Stomach smooth muscle (tissue), 2 donors: ENCODE measurements at regions not wholly inside any gene's neighbourhood (a gene's known extent, or its start where the extent isn't known, plus 50 kb on each side); places are given as distances from the start of the nearest gene placed in this dataset.

Experiments used
- H3K27ac ChIP-seq: one replicate; pipeline ENCODE4 v1.7.0; 2013; ENCODE audit warnings: mild to moderate bottlenecking, low read length, inconsistent platforms
- H3K27me3 ChIP-seq, 2 donors: one replicate each; pipeline ENCODE4 v1.7.0; 2013; ENCODE audit warnings: low read length in 2 of 2; ENCODE audit not compliant: insufficient read depth in 2 of 2, control insufficient read depth in 1 of 2
- H3K36me3 ChIP-seq, 2 donors: one replicate each; pipeline ENCODE4 v1.7.0; 2013; ENCODE audit warnings: low read length in 2 of 2; ENCODE audit not compliant: control insufficient read depth in 2 of 2, insufficient read depth in 2 of 2
- H3K4me1 ChIP-seq: one replicate; pipeline ENCODE4 v1.7.0; 2013; ENCODE audit warnings: low read length; ENCODE audit not compliant: control insufficient read depth, insufficient read depth
- H3K4me3 ChIP-seq, 2 donors: one replicate each; pipeline ENCODE4 v1.7.0; 2013; ENCODE audit warnings: low read length in 2 of 2
- H3K9ac ChIP-seq, 2 donors: one replicate each; pipeline ENCODE4 v1.7.0; 2013; ENCODE audit warnings: low read length in 2 of 2, mild to moderate bottlenecking in 1 of 2
- H3K9me3 ChIP-seq, 2 donors: one replicate each; pipeline ENCODE4 v1.7.0; 2013; ENCODE audit warnings: low read length in 2 of 2; ENCODE audit not compliant: control insufficient read depth in 2 of 2
- donor health status: healthy.
- donor health status: Pancreatic carcinoma.

DNA sequence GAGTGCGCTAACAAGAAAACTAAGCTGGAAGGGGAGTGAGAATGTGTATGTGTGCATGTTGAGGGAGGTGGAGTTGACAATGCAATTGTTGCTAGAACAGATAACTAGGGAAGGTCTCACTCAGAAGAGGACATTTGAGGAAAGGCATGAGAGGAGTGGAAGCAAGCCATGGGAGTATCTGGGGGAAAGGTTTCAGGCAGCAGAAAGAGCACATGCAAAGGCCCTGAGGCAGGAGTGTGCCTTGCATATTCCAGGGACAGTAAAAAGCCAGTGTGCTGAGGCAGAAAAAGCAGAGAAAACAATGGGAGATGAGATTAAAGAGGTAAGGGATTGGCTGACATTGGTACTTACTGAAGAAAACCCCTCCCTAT, 149.6 kb upstream of the ADO start:
- Histone ChIP-seq H3K27me3 (peaks cover 0 to 2% of the 10 kb centered on the region in 2 donors), H3K36me3 (no peaks in the 10 kb centered on the region), H3K9ac (no peak overlapping the region), H3K9me3 (no peaks in the 10 kb centered on the region), H3K27ac (no peak overlapping the region), H3K4me3 (no peak overlapping the region), H3K4me1 (no peaks in the 10 kb centered on the region)

DNA sequence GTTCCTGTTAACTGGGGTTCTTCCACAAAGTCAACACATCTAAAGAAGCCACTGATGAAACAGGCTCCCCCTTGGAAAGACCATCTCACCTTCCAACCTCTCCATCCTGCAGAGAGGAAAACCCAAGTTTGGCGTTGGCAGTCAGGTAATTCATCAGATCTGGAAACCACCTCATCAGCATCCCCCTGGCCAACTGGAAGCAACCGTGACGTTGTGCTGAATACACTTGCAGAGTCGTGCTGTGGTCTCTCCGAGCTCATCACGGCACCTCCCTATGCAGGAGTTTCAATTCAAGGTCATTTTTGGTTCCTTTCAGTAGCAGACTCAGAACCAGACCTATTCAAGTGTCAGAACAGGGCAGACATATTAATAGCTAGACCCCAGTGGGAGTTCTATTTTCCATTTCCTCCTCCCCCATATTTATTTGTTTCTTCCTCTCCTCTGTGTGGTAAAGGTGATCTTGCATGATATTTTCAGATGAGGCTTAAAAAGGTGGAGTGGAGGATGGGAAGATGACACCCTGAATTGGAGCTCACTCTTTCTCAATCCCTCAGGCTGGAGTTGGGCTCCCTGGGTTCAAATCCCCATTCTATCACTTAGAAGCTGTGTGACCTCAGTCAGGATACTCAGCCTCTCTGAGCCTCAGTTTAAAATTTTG, 149.1 kb upstream of the ADO start:
- no peaks in the 10 kb centered on the region for H3K9me3 ChIP-seq
- H3K9ac ChIP-seq: no peak overlapping the region
- no peak overlapping the region for H3K4me3 ChIP-seq
- H3K4me1 ChIP-seq: no peaks in the 10 kb centered on the region
- H3K27me3 ChIP-seq: peaks cover 0 to 2% of the 10 kb centered on the region in 2 donors
- H3K27ac ChIP-seq: no peak overlapping the region
- no peaks in the 10 kb centered on the region for H3K36me3 ChIP-seq

DNA sequence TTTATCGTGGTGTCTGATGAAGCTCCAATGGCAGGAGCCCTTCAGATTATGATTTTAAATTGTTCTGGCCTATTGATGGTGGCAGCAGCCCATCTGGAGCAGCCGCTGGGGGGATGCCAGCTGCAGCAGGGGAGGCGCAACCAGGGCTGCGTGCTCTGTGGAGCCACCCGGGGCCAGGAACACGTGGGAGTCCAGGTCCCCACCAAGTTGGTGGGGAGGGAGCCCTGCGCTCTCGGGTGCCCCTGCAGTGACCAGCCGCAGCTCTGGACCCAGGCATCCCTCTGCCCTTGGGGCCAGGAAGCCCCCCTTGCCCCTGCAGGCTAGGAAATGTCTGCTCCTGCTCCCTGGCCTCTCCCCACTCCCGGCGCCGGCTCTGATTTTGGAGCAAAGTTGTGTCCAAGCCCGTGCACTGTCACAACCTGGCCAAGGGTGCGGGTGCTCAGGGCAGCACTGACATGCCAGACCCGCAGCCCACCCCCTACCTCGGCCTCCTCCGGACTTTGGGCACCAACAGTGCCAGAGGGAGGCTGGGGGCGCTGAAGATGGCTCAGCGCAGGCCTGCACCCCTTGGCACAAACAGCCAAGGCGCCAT, 147.2 kb upstream of the ADO start:
- no peak overlapping the region for H3K4me3 ChIP-seq
- H3K9ac ChIP-seq: no peak overlapping the region
- no peak overlapping the region for H3K27ac ChIP-seq
- H3K36me3 ChIP-seq: no peaks in the 10 kb centered on the region
- H3K27me3 ChIP-seq: peaks cover 0 to 2% of the 10 kb centered on the region in 2 donors
- H3K9me3 ChIP-seq: no peaks in the 10 kb centered on the region
- no peaks in the 10 kb centered on the region for H3K4me1 ChIP-seq

DNA sequence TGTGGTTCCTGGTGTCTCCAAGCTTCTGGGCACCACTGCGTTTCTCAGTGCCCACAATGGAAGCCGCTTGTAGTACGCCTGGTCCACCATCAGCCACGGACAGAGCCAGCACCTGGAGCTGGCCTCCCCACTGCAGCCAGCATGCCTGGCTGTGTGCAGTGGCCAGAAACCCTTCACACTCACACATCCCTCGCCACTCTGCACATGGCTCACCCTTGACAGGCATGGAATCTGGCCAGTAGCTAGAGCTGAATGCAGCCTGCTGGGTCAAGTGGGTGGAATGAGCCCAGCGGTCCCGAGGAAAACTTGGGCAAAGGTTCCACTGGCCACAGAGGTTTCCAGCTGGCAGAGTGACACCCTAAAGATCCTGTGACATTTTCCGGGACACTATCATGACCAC, 146.0 kb upstream of the ADO start:
- Histone ChIP-seq H3K9me3 (no peaks in the 10 kb centered on the region), H3K9ac (no peak overlapping the region), H3K36me3 (no peaks in the 10 kb centered on the region), H3K4me1 (no peaks in the 10 kb centered on the region), H3K27ac (no peak overlapping the region), H3K4me3 (no peak overlapping the region), H3K27me3 (peaks cover 0 to 2% of the 10 kb centered on the region in 2 donors)

DNA sequence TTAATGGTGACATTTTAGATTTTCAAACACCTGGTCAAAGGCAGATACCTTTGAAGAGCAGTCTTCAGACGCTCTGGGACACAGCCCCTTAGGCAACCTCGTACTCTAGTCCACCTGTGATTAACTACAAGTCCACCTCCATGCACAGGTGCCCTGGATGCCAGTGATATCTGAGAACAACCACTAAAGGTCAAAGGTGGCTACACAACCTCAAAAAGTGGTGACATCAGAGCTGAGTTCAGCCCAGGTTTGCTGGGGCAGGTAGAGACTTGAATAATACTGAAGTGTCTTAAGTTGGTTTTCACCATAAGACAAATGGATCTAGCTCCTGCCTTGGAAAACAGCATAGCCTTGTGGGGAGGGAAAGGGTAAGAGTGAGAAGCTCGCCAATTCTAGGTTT, 143.4 kb upstream of the ADO start:
- Histone ChIP-seq H3K4me1 (no peaks in the 10 kb centered on the region), H3K4me3 (no peak overlapping the region), H3K9me3 (no peaks in the 10 kb centered on the region), H3K27ac (no peak overlapping the region), H3K36me3 (no peaks in the 10 kb centered on the region), H3K9ac (no peak overlapping the region), H3K27me3 (peaks cover 0 to 2% of the 10 kb centered on the region in 2 donors)

DNA sequence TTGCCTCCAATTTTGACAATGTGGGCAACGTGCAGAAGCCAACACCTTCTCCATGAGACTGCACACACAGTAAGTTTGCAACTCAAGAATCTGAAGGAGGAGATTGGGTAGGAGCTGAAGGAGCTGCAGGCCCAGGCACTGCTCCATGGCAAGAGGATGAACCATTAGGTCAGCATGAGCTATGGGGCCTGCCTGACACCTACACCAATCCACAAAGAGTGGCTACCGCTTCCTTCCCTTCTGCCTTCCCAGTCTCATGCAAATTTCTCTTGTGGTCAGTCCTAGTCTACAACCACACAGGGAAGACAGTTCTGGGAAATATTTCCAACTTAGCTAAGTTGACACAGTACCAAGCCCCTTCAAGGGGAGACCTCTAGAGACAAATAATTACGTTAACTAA, 142.0 kb upstream of the ADO start:
- Histone ChIP-seq H3K36me3 (no peaks in the 10 kb centered on the region), H3K27me3 (peaks cover 0 to 2% of the 10 kb centered on the region in 2 donors), H3K4me3 (no peak overlapping the region), H3K4me1 (no peaks in the 10 kb centered on the region), H3K9ac (no peak overlapping the region), H3K9me3 (no peaks in the 10 kb centered on the region), H3K27ac (no peak overlapping the region)

DNA sequence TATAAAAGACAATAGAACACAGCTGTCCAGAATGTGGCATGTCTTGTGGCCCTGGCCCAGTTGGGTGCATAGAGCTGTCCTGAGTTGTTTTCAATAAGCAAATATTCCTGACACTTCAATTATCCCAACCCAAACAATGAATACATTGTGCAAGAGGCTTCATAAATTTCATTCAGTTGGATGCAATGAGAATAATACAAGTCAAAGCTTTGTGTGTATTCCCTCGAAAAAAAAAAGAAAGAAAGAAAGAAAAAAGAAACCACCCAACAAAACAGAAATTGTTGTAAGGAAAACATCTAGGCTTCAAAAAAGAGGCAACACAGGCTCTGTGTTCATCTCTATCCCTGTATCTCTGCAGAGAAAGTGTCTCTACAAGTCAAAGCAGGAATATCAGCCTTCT, 138.7 kb upstream of the ADO start:
- Histone ChIP-seq H3K4me3 (no peak overlapping the region), H3K27me3 (no peaks in the 10 kb centered on the region), H3K27ac (no peak overlapping the region), H3K9me3 (no peaks in the 10 kb centered on the region), H3K4me1 (no peaks in the 10 kb centered on the region), H3K9ac (no peak overlapping the region), H3K36me3 (no peaks in the 10 kb centered on the region)

DNA sequence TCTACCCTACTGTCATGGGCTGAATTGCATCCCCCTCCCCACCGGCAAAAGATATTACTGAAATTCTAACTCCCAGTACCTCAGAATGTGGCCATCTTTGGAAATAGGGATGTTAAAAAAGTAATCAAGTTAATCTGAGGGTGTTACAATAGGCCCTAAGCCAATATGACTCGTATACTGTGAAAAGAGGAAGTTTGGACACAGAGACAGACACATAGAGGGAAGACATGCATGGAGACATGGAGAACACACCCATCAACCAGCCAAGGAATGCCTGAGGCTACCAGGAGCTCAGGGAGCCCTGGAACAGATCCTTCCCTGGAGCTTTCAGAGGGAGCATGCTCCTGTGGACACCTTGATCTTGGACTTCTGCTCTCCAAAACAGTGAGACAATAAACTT, 138.2 kb upstream of the ADO start:
- H3K27ac ChIP-seq: no peak overlapping the region
- no peak overlapping the region for H3K4me3 ChIP-seq
- H3K9ac ChIP-seq: no peak overlapping the region
- no peaks in the 10 kb centered on the region for H3K4me1 ChIP-seq
- H3K27me3 ChIP-seq: no peaks in the 10 kb centered on the region
- no peaks in the 10 kb centered on the region for H3K36me3 ChIP-seq
- no peaks in the 10 kb centered on the region for H3K9me3 ChIP-seq

DNA sequence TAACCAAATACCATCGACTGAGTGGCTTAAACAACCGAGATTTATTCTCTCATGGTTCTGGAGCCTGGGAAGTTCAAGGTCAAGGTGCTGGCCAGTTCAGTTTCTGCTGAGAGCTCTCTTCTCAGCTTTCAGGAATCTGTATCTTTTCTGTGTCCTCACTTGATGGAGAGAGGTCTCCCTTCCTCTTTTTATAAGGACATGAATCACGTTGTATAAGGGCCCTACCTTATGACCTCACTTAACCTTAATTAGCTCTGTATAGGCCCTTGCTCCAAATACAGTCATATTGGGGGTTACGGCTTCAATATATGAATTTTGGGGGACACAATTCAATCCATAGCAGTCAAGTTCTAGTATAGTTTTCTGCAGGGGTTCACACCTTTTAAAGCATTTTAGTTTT, 135.2 kb upstream of the ADO start:
- Histone ChIP-seq H3K4me3 (no peak overlapping the region), H3K4me1 (no peaks in the 10 kb centered on the region), H3K27ac (no peak overlapping the region), H3K36me3 (no peaks in the 10 kb centered on the region), H3K9ac (no peak overlapping the region), H3K9me3 (no peaks in the 10 kb centered on the region), H3K27me3 (no peaks in the 10 kb centered on the region)

DNA sequence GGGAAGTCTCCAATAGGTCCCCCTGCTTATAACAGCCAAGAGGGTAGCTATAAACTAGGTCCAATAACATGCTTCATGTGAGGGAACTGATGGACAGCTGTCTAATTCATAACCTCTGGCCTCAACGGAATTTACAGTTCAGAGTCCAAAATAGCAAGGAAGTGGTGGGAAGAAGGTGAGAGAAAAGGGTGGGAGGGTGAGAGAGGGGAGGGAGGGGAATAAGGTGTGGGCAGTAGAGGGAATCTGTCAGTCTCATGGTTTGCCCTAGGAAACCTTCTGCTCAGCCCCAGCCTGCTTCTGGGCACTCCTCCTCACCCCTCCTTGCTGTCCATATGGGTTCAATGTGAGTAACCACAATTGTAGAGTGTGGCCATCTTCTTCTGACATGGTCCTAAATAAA, 133.4 kb upstream of the ADO start:
- no peak overlapping the region for H3K27ac ChIP-seq
- no peak overlapping the region for H3K9ac ChIP-seq
- no peaks in the 10 kb centered on the region for H3K4me1 ChIP-seq
- no peaks in the 10 kb centered on the region for H3K36me3 ChIP-seq
- no peaks in the 10 kb centered on the region for H3K9me3 ChIP-seq
- H3K4me3 ChIP-seq: no peak overlapping the region
- no peaks in the 10 kb centered on the region for H3K27me3 ChIP-seq

DNA sequence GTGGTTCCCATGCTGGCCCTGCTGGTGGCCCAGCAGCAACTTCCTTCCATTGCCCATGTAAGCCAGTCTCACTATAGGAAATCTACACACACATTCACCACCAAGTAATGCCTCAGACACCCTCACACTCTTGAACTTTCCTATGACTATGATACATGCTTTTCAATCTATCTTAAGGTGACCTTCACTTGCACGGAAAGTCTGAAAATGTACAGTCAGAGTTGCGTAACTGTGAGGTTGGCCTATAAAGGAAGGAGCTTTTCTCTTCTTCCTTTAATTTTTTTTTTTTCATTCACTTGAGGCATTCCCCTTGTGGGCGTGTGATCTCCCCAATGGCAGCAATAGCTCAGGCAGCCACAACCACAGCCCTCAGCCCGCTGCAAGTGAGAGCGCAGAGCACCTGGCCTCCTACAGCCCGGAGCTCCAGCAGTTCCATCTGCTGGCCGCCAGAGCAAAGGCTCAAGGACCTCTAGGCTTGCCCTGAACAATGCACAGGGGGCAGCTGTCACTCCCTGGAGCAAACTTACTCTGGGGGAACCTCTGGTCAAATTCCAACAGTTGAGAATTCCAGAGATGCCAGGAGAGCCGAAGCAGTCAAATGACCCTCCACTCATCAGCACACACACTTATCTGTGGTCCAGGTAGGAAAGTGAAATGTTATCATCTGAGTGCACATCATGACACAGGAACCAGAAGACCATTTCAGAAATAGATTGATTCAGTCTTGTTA, 123.1 kb upstream of the ADO start:
- H3K9ac ChIP-seq: no peak overlapping the region
- H3K4me1 ChIP-seq: no peaks in the 10 kb centered on the region
- no peak overlapping the region for H3K27ac ChIP-seq
- H3K4me3 ChIP-seq: no peak overlapping the region
- peaks cover 0 to 5% of the 10 kb centered on the region in 2 donors for H3K9me3 ChIP-seq
- no peaks in the 10 kb centered on the region for H3K36me3 ChIP-seq
- H3K27me3 ChIP-seq: no peaks in the 10 kb centered on the region
